PC-3 (cell line): ENCODE measurements at regions not wholly inside any gene's neighbourhood (a gene's known extent, or its start where the extent isn't known, plus 50 kb on each side); places are given as distances from the start of the nearest gene placed in this dataset.

Experiments used
- EZH2 ChIP-seq: fragments of 300-600 bp; sonication (generic); IDR thresholded peaks from one replicate; pipeline ENCODE4 v1.6.1; 2017; ENCODE audit warnings: antibody characterized with exemption, mild to moderate bottlenecking, low read length; ENCODE audit not compliant: unreplicated experiment
- EZH2phosphoT487 ChIP-seq: fragments of 300-600 bp; sonication (generic); IDR thresholded peaks from 2 replicates; pipeline ENCODE4 v1.6.1; 2018; ENCODE audit warnings: mild to moderate bottlenecking, antibody characterized with exemption, low read length, borderline replicate concordance
- TF ChIP-seq, protein P1 (sequence below): fragments of 300-600 bp; sonication (generic); conservative IDR thresholded peaks from 2 replicates; pipeline ENCODE4 v1.5.1; 2017; ENCODE audit warnings: antibody characterized with exemption, low read depth, mild to moderate bottlenecking, low read length

DNA sequence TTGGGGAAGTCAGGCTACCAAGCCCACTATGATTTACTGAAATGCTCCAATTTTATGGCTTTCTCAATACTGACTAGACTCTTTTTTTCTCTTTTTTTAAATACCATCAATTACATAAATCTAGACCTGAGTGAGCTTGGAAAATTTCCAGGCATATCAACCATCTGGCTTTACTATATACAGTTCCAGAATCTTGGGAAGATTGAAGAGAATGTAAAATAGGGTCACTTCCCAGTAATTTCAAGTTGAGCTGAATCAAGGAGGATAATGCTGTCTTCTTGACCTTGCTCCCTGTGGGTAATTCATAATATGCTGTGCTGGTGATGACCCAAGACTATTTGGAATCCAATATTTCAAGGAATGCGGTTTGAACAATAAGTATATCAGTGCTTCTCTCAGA lies 108.1 kb downstream of the MAP3K21 start:
- TF ChIP-seq EZH2 (no peak), EZH2phosphoT487 (no peak)
- TF ChIP-seq, protein P1, sequence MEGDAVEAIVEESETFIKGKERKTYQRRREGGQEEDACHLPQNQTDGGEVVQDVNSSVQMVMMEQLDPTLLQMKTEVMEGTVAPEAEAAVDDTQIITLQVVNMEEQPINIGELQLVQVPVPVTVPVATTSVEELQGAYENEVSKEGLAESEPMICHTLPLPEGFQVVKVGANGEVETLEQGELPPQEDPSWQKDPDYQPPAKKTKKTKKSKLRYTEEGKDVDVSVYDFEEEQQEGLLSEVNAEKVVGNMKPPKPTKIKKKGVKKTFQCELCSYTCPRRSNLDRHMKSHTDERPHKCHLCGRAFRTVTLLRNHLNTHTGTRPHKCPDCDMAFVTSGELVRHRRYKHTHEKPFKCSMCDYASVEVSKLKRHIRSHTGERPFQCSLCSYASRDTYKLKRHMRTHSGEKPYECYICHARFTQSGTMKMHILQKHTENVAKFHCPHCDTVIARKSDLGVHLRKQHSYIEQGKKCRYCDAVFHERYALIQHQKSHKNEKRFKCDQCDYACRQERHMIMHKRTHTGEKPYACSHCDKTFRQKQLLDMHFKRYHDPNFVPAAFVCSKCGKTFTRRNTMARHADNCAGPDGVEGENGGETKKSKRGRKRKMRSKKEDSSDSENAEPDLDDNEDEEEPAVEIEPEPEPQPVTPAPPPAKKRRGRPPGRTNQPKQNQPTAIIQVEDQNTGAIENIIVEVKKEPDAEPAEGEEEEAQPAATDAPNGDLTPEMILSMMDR: no peak
